ENCODE measurements at regions not wholly inside any gene's neighbourhood (a gene's known extent, or its start where the extent isn't known, plus 50 kb on each side); places are given as distances from the start of the nearest gene placed in this dataset.
"Not testable (repeated sequence)": the region's sequence is repeated elsewhere in the genome, so short reads cannot be mapped to it uniquely, and the experiment has no call there.

GRCh38 chr12:38159591-38160317 is 156.8 kb upstream of the ALG10B start:
- no peak for DNase-seq (ENCODE audit: low spot score)

GRCh38 chr12:38160318-38161122 is 156.1 kb upstream of the ALG10B start:
- no peak for DNase-seq (ENCODE audit: low spot score)

- no peak for DNase-seq (ENCODE audit: low spot score)
These were observed 155.2 kb upstream of the ALG10B start for GRCh38 chr12:38161123-38162000.

- DNase-seq (ENCODE audit: low spot score), result no peak
These were observed 154.6 kb upstream of the ALG10B start for GRCh38 chr12:38162013-38162412.

- no peak for DNase-seq (ENCODE audit: low spot score)
These were observed 153.7 kb upstream of the ALG10B start for GRCh38 chr12:38162708-38163441.

GRCh38 chr12:38163442-38163801 is 153.2 kb upstream of the ALG10B start:
- no peak for DNase-seq (ENCODE audit: low spot score)

GRCh38 chr12:38166225-38166624 is 150.3 kb upstream of the ALG10B start:
- no peak for DNase-seq (ENCODE audit: low spot score)

- DNase-seq (ENCODE audit: low spot score), result no peak
These were observed 141.0 kb upstream of the ALG10B start for GRCh38 chr12:38175538-38175937.

- DNase-seq (ENCODE audit: low spot score), result not testable (repeated sequence)
These were observed 133.0 kb upstream of the ALG10B start for GRCh38 chr12:38183617-38184016.

GRCh38 chr12:38197286-38197685 is 119.3 kb upstream of the ALG10B start:
- DNase-seq (ENCODE audit: low spot score), result not testable (repeated sequence)

- DNase-seq (ENCODE audit: low spot score), result no peak
These were observed 114.9 kb upstream of the ALG10B start for GRCh38 chr12:38201461-38202276.

- no peak for DNase-seq (ENCODE audit: low spot score)
These were observed 111.7 kb upstream of the ALG10B start for GRCh38 chr12:38204831-38205230.

GRCh38 chr12:38222011-38222410 is 94.6 kb upstream of the ALG10B start:
- no peak for DNase-seq (ENCODE audit: low spot score)

- not testable (repeated sequence) for DNase-seq (ENCODE audit: low spot score)
These were observed 78.2 kb upstream of the ALG10B start for GRCh38 chr12:38238328-38238727.

GRCh38 chr12:38253778-38254177 is 62.8 kb upstream of the ALG10B start:
- DNase-seq (ENCODE audit: low spot score), result no peak

GRCh38 chr12:38258411-38258810 is 58.2 kb upstream of the ALG10B start:
- no peak for DNase-seq (ENCODE audit: low spot score)
